Breast epithelium (tissue), 4 donors: ENCODE measurements at regions not wholly inside any gene's neighbourhood (a gene's known extent, or its start where the extent isn't known, plus 50 kb on each side); places are given as distances from the start of the nearest gene placed in this dataset.

Experiments
- DNase-seq, 2 donors: peaks; one replicate each; pipeline ENCODE4 v3.0.0-alpha.2; 2019; ENCODE audit warnings: low spot score in 2 of 2
- H3K27ac ChIP-seq, 2 donors: fragments of 200-600 bp; sonication (generic) in 1 of 2; one replicate each; pipeline ENCODE4 v1.5.1; 2016 to 2019; ENCODE audit warnings: mild to moderate bottlenecking in 1 of 2
- H3K27me3 ChIP-seq, 2 donors: fragments of 200-600 bp; sonication (generic) in 1 of 2; one replicate each; pipeline versions ENCODE4 v1.5.1 to v1.6.0; 2017 to 2019; ENCODE audit warnings: control low read depth in 1 of 2, mild to moderate bottlenecking in 1 of 2
- H3K36me3 ChIP-seq: fragments of 200-600 bp; one replicate; pipeline ENCODE4 v1.5.1; 2019
- H3K4me1 ChIP-seq, 2 donors: fragments of 200-600 bp; sonication (generic); one replicate each; pipeline ENCODE4 v1.5.1; 2016 to 2019; ENCODE audit warnings: control low read depth in 1 of 2
- H3K4me3 ChIP-seq, 3 donors: fragments of 200-600 bp; sonication (generic); 1 replicate in 2 of 3; 2 replicates in 1 of 3; pipeline ENCODE4 v1.5.1; 2016 to 2019; ENCODE audit warnings: mild to moderate bottlenecking in 3 of 3, moderate library complexity in 2 of 3
- H3K9me3 ChIP-seq, 2 donors: fragments of 200-600 bp; sonication (generic) in 1 of 2; one replicate each; pipeline ENCODE4 v1.5.1; 2016 to 2019; ENCODE audit warnings: control low read depth in 1 of 2
- CTCF ChIP-seq, 3 donors: fragments of 450-650 bp; IDR thresholded peaks; one replicate each; pipeline ENCODE4 v1.5.1; 2016 to 2017; ENCODE audit warnings: antibody characterized with exemption in 3 of 3, mild to moderate bottlenecking in 3 of 3, moderate library complexity in 3 of 3
- POLR2A ChIP-seq: fragments of 450-650 bp; IDR thresholded peaks from one replicate; pipeline ENCODE4 v1.6.1; 2016; ENCODE audit warnings: antibody characterized with exemption, mild to moderate bottlenecking, moderate library complexity
- POLR2AphosphoS5 ChIP-seq, 3 donors: sonication (generic); formaldehyde crosslinking; IDR thresholded peaks; one replicate each; pipeline ENCODE4 v1.6.1; 2017; ENCODE audit warnings: antibody characterized with exemption in 3 of 3
- intact Hi-C: fragments of 100-400 bp; cut with DNase I; formaldehyde crosslinking; loops from one replicate; pipeline ENCODE4 v1.15.1; 2023; ENCODE audit warnings: low total_unique reads

- H3K27me3 ChIP-seq: no peaks in the 10 kb centered on the region
- DNase-seq: no peak
- no peaks in the 10 kb centered on the region for H3K9me3 ChIP-seq
- intact Hi-C loops: no loop called here
- no peaks in the 10 kb centered on the region for H3K36me3 ChIP-seq
- peak overlapping the region; percentile 7 to 46 (median 10) for H3K4me3 ChIP-seq
- H3K4me1 ChIP-seq: no peaks in the 10 kb centered on the region
- TF ChIP-seq POLR2AphosphoS5 (IDR thresholded peaks at IDR 0.05) (no peak), CTCF (IDR thresholded peaks at IDR 0.05) (no peak), POLR2A (no peak)
- H3K27ac ChIP-seq: no peak overlapping the region
These were observed 108.1 kb upstream of the FBXL7 start for GRCh38 chr5:15391704-15392397.

- no peak for DNase-seq
- TF ChIP-seq POLR2AphosphoS5 (IDR thresholded peaks at IDR 0.05) (no peak), POLR2A (no peak), CTCF (IDR thresholded peaks at IDR 0.05) (no peak)
- Histone ChIP-seq H3K4me1 (no peaks in the 10 kb centered on the region), H3K9me3 (no peaks in the 10 kb centered on the region), H3K36me3 (no peaks in the 10 kb centered on the region), H3K27ac (peak overlapping the region in 1 of 2 donors; percentile 1), H3K4me3 (no peak overlapping the region), H3K27me3 (no peaks in the 10 kb centered on the region)
- intact Hi-C loops: no loop called here
These were observed 111.1 kb upstream of the FBXL7 start for GRCh38 chr5:15388866-15389265.

- no peak for TF ChIP-seq POLR2AphosphoS5 (IDR thresholded peaks at IDR 0.05)
- no peak for TF ChIP-seq POLR2A
- TF ChIP-seq CTCF (IDR thresholded peaks at IDR 0.05): no peak
- Histone ChIP-seq H3K27me3 (no peaks in the 10 kb centered on the region), H3K4me3 (no peak overlapping the region), H3K9me3 (no peaks in the 10 kb centered on the region), H3K36me3 (no peaks in the 10 kb centered on the region), H3K4me1 (no peaks in the 10 kb centered on the region), H3K27ac (no peak overlapping the region)
- intact Hi-C loops: no loop called here
- no peak for DNase-seq
These were observed 112.0 kb upstream of the FBXL7 start for GRCh38 chr5:15387931-15388524.

GRCh38 chr5:15386122-15386521, 113.9 kb upstream of the FBXL7 start:
- intact Hi-C loops: no loop called here
- H3K36me3 ChIP-seq: no peaks in the 10 kb centered on the region
- no peaks in the 10 kb centered on the region for H3K27me3 ChIP-seq
- TF ChIP-seq POLR2AphosphoS5 (IDR thresholded peaks at IDR 0.05): no peak
- no peak for TF ChIP-seq POLR2A
- TF ChIP-seq CTCF (IDR thresholded peaks at IDR 0.05): no peak
- no peak overlapping the region for H3K4me3 ChIP-seq
- no peak overlapping the region for H3K27ac ChIP-seq
- no peaks in the 10 kb centered on the region for H3K9me3 ChIP-seq
- no peak for DNase-seq
- no peaks in the 10 kb centered on the region for H3K4me1 ChIP-seq

- intact Hi-C loops: no loop called here
- Histone ChIP-seq H3K4me3 (no peak overlapping the region), H3K36me3 (no peaks in the 10 kb centered on the region), H3K27ac (no peak overlapping the region), H3K4me1 (no peaks in the 10 kb centered on the region), H3K9me3 (no peaks in the 10 kb centered on the region), H3K27me3 (no peaks in the 10 kb centered on the region)
- TF ChIP-seq POLR2AphosphoS5 (IDR thresholded peaks at IDR 0.05) (no peak), POLR2A (no peak), CTCF (IDR thresholded peaks at IDR 0.05) (no peak)
- DNase-seq: no peak
These were observed 114.4 kb upstream of the FBXL7 start for GRCh38 chr5:15385553-15385952.
